H9 (cell line): ENCODE measurements at regions not wholly inside any gene's neighbourhood (a gene's known extent, or its start where the extent isn't known, plus 50 kb on each side); places are given as distances from the start of the nearest gene placed in this dataset.
A peak's percentile ranks its signal among the peaks of the same experiment; 100 is the strongest.

ENCODE experiments used
- DNase-seq: peaks from one replicate; pipeline ENCODE4 v3.0.0-alpha.2; 2017
- H2AFZ ChIP-seq: one replicate; pipeline ENCODE4 v1.6.1; 2013; ENCODE audit warnings: mild to moderate bottlenecking, low read length, control low read depth, moderate library complexity
- H2AK5ac ChIP-seq: 2 replicates; pipeline ENCODE4 v1.6.1; 2013; ENCODE audit warnings: low read length, control low read depth, mixed read lengths; ENCODE audit not compliant: insufficient read length
- H2BK120ac ChIP-seq: one replicate; pipeline ENCODE4 v1.6.1; 2013; ENCODE audit warnings: low read depth, mild to moderate bottlenecking, low read length, control low read depth, inconsistent platforms; ENCODE audit not compliant: poor library complexity, severe bottlenecking
- H2BK12ac ChIP-seq: 2 replicates; pipeline ENCODE4 v1.6.1; 2013; ENCODE audit warnings: low read length, control low read depth, mixed read lengths, low read depth; ENCODE audit not compliant: insufficient read length
- H2BK15ac ChIP-seq: 2 replicates; pipeline ENCODE4 v1.6.1; 2013; ENCODE audit warnings: low read depth, low read length, control low read depth
- H2BK20ac ChIP-seq: one replicate; pipeline ENCODE4 v1.6.1; 2013; ENCODE audit warnings: low read depth, mild to moderate bottlenecking, low read length, control low read depth, inconsistent platforms; ENCODE audit not compliant: poor library complexity, severe bottlenecking
- H2BK5ac ChIP-seq: 2 replicates; pipeline ENCODE4 v1.6.1; 2013; ENCODE audit warnings: low read length, control low read depth, mixed read lengths; ENCODE audit not compliant: insufficient read length
- H3K14ac ChIP-seq: 2 replicates; pipeline ENCODE4 v1.6.1; 2013; ENCODE audit warnings: low read length, control low read depth; ENCODE audit not compliant: insufficient read depth
- H3K18ac ChIP-seq: 2 replicates; pipeline ENCODE4 v1.6.1; 2013; ENCODE audit warnings: low read depth, mild to moderate bottlenecking, mixed read lengths, low read length, control low read depth; ENCODE audit not compliant: insufficient read length
- H3K23ac ChIP-seq: 2 replicates; pipeline ENCODE4 v1.6.1; 2013; ENCODE audit warnings: low read length, control low read depth, mixed read lengths, low read depth; ENCODE audit not compliant: insufficient read length
- H3K23me2 ChIP-seq: 2 replicates; pipeline ENCODE4 v1.6.1; 2013; ENCODE audit warnings: low read depth, mild to moderate bottlenecking, mixed read lengths, low read length, control low read depth; ENCODE audit not compliant: insufficient read length, poor library complexity, severe bottlenecking
- H3K27ac ChIP-seq: 2 replicates; pipeline ENCODE4 v1.5.1; 2013; ENCODE audit warnings: low read length, control low read depth, mixed read lengths, low read depth; ENCODE audit not compliant: insufficient read length
- H3K27me3 ChIP-seq: 2 replicates; pipeline ENCODE4 v1.6.1; 2013; ENCODE audit warnings: low read length, control low read depth, inconsistent platforms; ENCODE audit not compliant: insufficient read depth
- H3K4ac ChIP-seq: 2 replicates; pipeline ENCODE4 v1.6.1; 2013; ENCODE audit warnings: low read depth, mild to moderate bottlenecking, control low read depth, inconsistent platforms, low read length, moderate library complexity
- H3K4me1 ChIP-seq: 2 replicates; pipeline ENCODE4 v1.6.1; 2013; ENCODE audit warnings: low read length, control low read depth, inconsistent platforms; ENCODE audit not compliant: insufficient read depth
- H3K4me2 ChIP-seq: 2 replicates; pipeline ENCODE4 v1.6.1; 2013; ENCODE audit warnings: low read length, control low read depth, mixed read lengths; ENCODE audit not compliant: insufficient read length, insufficient read depth
- H3K56ac ChIP-seq: 2 replicates; pipeline ENCODE4 v1.6.1; 2013; ENCODE audit warnings: low read depth, mild to moderate bottlenecking, mixed read lengths, low read length, control low read depth; ENCODE audit not compliant: insufficient read length
- H3K79me1 ChIP-seq: 2 replicates; pipeline ENCODE4 v1.6.1; 2013; ENCODE audit warnings: low read depth, mild to moderate bottlenecking, moderate library complexity, low read length, control low read depth, inconsistent platforms; ENCODE audit not compliant: insufficient read depth, poor library complexity, severe bottlenecking
- H3K79me2 ChIP-seq: 2 replicates; pipeline ENCODE4 v1.6.1; 2013; ENCODE audit warnings: low read length, control low read depth, inconsistent platforms; ENCODE audit not compliant: insufficient read depth
- H3K9ac ChIP-seq: 2 replicates; pipeline ENCODE4 v1.6.1; 2013; ENCODE audit warnings: low read length, control low read depth, mixed read lengths; ENCODE audit not compliant: insufficient read length; ENCODE audit errors: extremely low read depth
- H3K9me3 ChIP-seq: one replicate; pipeline ENCODE4 v1.6.1; 2013; ENCODE audit warnings: low read depth, low read length, inconsistent platforms; ENCODE audit not compliant: control insufficient read depth
- H3T11ph ChIP-seq: one replicate; pipeline ENCODE4 v1.6.1; 2013; ENCODE audit warnings: mild to moderate bottlenecking, low read length, control low read depth, inconsistent platforms
- H4K20me1 ChIP-seq: one replicate; pipeline ENCODE4 v1.6.1; 2013; ENCODE audit not compliant: control insufficient read depth, insufficient read length, insufficient read depth
- H4K5ac ChIP-seq: 2 replicates; pipeline ENCODE4 v1.6.1; 2013; ENCODE audit warnings: low read depth, mild to moderate bottlenecking, mixed read lengths, low read length, control low read depth; ENCODE audit not compliant: insufficient read length
- H4K8ac ChIP-seq: replicated peaks from 2 replicates; pipeline ENCODE4 v1.6.1; 2013; ENCODE audit warnings: low read length, control low read depth, mixed read lengths, low read depth; ENCODE audit not compliant: insufficient read length
- H4K91ac ChIP-seq: 2 replicates; pipeline ENCODE4 v1.6.1; 2013; ENCODE audit warnings: low read depth, mild to moderate bottlenecking, moderate library complexity, mixed read lengths, low read length, control low read depth; ENCODE audit not compliant: insufficient read length
- H3K27ac Mint-ChIP-seq, 3 experiments: 2 replicates in 2 of 3; 3 replicates in 1 of 3; pipeline ENCODE4 v1.8.0; 2020 to 2021; ENCODE audit warnings: mixed read lengths in 3 of 3, mild to moderate bottlenecking in 1 of 3, moderate library complexity in 1 of 3
- H3K27me3 Mint-ChIP-seq: 2 replicates; pipeline ENCODE4 v1.8.0; 2021; ENCODE audit warnings: low read depth, mild to moderate bottlenecking, moderate library complexity, mixed read lengths
- H3K36me3 Mint-ChIP-seq, 3 experiments: 2 replicates in 2 of 3; 3 replicates in 1 of 3; pipeline ENCODE4 v1.8.0; 2020 to 2021; ENCODE audit warnings: low read depth in 3 of 3, mixed read lengths in 3 of 3; ENCODE audit not compliant: insufficient read depth in 1 of 3
- H3K4me1 Mint-ChIP-seq, 2 experiments: 2 replicates each; pipeline ENCODE4 v1.8.0; 2020; ENCODE audit warnings: mixed read lengths in 2 of 2
- H3K4me3 Mint-ChIP-seq, 2 experiments: 2 replicates in 1 of 2; 3 replicates in 1 of 2; pipeline ENCODE4 v1.8.0; 2020 to 2021; ENCODE audit warnings: mild to moderate bottlenecking in 2 of 2, mixed read lengths in 2 of 2, moderate library complexity in 1 of 2
- H3K9me3 Mint-ChIP-seq, 2 experiments: 2 replicates in 1 of 2; 3 replicates in 1 of 2; pipeline ENCODE4 v1.8.0; 2020; ENCODE audit warnings: mild to moderate bottlenecking in 2 of 2, mixed read lengths in 2 of 2, moderate library complexity in 1 of 2
- WGBS: extraction: QIAGEN DNeasy Blood & Tissue Kit; methylation state at CpG from one replicate; pipeline ENCODE4 v1.1.7; 2013; ENCODE audit warnings: missing lambda C conversion rate, low lambda C conversion rate, mixed read lengths; ENCODE audit not compliant: insufficient read length; ENCODE audit errors: extremely low coverage; 5-methylcytosine and 5-hydroxymethylcytosine counted together
- TF ChIP-seq, protein P1 (sequence below): fragments of 200-600 bp; sonication (generic); conservative IDR thresholded peaks from 3 replicates; pipeline ENCODE4 v1.8.0; 2021; ENCODE audit warnings: antibody characterized with exemption, mild to moderate bottlenecking

- Histone ChIP-seq H4K5ac (no peak overlapping the region), H3K14ac (no peak overlapping the region), H3K79me2 (no peaks in the 10 kb centered on the region), H3K9me3 (no peaks in the 10 kb centered on the region), H3K23ac (no peak overlapping the region), H3K18ac (no peak overlapping the region), H4K8ac (no peak overlapping the region), H2BK120ac (no peak overlapping the region), H3K9ac (no peak overlapping the region), H3K79me1 (no peaks in the 10 kb centered on the region), H2AFZ (no peak overlapping the region), H2BK15ac (no peak overlapping the region), H2BK5ac (no peak overlapping the region), H4K91ac (no peak overlapping the region), H3K4me1 (no peaks in the 10 kb centered on the region), H3K4me2 (no peak overlapping the region), H4K20me1 (no peaks in the 10 kb centered on the region), H3K4ac (no peak overlapping the region), H3T11ph (no peak overlapping the region), H2BK20ac (no peak overlapping the region), H2AK5ac (no peak overlapping the region), H3K27me3 (no peaks in the 10 kb centered on the region), H3K27ac (no peak overlapping the region), H2BK12ac (no peak overlapping the region), H3K23me2 (no peaks in the 10 kb centered on the region), H3K56ac (no peak overlapping the region)
- no peak for DNase-seq
- Mint-ChIP-seq H3K4me3 (no peak overlapping the region), H3K9me3 (peaks cover 12 to 15% of the 10 kb centered on the region in 2 experiments), H3K27me3 (no peaks in the 10 kb centered on the region; the same call in 1 of the 2 replicates), H3K4me1 (no peaks in the 10 kb centered on the region), H3K27ac (peak overlapping the region in 1 of 3 experiments; percentile 78; a peak in 1 of 7 replicates), H3K36me3 (peaks cover 0 to 5% (median 0%) of the 10 kb centered on the region in 3 experiments; a peak in 1 of 7 replicates)
- no CpG with 5 or more reads among the region's 5 CpGs for WGBS
- TF ChIP-seq, protein P1, sequence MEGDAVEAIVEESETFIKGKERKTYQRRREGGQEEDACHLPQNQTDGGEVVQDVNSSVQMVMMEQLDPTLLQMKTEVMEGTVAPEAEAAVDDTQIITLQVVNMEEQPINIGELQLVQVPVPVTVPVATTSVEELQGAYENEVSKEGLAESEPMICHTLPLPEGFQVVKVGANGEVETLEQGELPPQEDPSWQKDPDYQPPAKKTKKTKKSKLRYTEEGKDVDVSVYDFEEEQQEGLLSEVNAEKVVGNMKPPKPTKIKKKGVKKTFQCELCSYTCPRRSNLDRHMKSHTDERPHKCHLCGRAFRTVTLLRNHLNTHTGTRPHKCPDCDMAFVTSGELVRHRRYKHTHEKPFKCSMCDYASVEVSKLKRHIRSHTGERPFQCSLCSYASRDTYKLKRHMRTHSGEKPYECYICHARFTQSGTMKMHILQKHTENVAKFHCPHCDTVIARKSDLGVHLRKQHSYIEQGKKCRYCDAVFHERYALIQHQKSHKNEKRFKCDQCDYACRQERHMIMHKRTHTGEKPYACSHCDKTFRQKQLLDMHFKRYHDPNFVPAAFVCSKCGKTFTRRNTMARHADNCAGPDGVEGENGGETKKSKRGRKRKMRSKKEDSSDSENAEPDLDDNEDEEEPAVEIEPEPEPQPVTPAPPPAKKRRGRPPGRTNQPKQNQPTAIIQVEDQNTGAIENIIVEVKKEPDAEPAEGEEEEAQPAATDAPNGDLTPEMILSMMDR = no peak
Measured at GRCh38 chr6:3603340-3604130, 146.7 kb upstream of the SLC22A23 start.
